A673 (cell line): ENCODE measurements at regions not wholly inside any gene's neighbourhood (a gene's known extent, or its start where the extent isn't known, plus 50 kb on each side); places are given as distances from the start of the nearest gene placed in this dataset.

ENCODE experiments used
- BruUV-seq: library from RNA; stranded (reverse); fragments of 400-500 nt; replicated peaks from 2 replicates; lab custom pipeline; 2021; lab: Mats Ljungman, UMichigan
- CTCF ChIA-PET: fragments of 300-600 bp; sonication (Branson Sonifier 250); formaldehyde crosslinking; loops from one replicate; lab custom pipeline; 2022; ENCODE audit warnings: antibody characterized with exemption; lab: Charles Lee
- POLR2A ChIA-PET: fragments of 300-600 bp; sonication (Branson Sonifier 250); formaldehyde crosslinking; loops from one replicate; lab custom pipeline; 2022; ENCODE audit warnings: antibody characterized with exemption; ENCODE audit not compliant: low non-redundant PET; lab: Charles Lee
- DNase-seq: peaks from one replicate; pipeline ENCODE4 v3.0.0-alpha.2; 2015; ENCODE audit warnings: low spot score
- H3K27ac ChIP-seq: fragments of 200-600 bp; sonication (generic); 2 replicates; pipeline ENCODE4 v1.5.1; 2016; ENCODE audit warnings: mixed run types, low read depth, mild to moderate bottlenecking, mixed read lengths, antibody characterized with exemption, low read length; ENCODE audit not compliant: poor library complexity, severe bottlenecking
- H3K27me3 ChIP-seq: fragments of 200-600 bp; sonication (generic); replicated peaks from 2 replicates; pipeline ENCODE4 v1.6.1; 2017; ENCODE audit warnings: mixed run types, low read depth, mild to moderate bottlenecking, mixed read lengths, antibody characterized with exemption, low read length; ENCODE audit not compliant: insufficient read depth, poor library complexity
- H3K36me3 ChIP-seq: fragments of 200-600 bp; sonication (generic); 2 replicates; pipeline ENCODE4 v1.6.1; 2016; ENCODE audit warnings: mixed run types, mild to moderate bottlenecking, mixed read lengths, antibody characterized with exemption, low read length; ENCODE audit not compliant: insufficient read depth, poor library complexity, severe bottlenecking
- H3K4me1 ChIP-seq: fragments of 200-600 bp; sonication (generic); 2 replicates; pipeline ENCODE4 v1.6.1; 2017; ENCODE audit warnings: mixed run types, mild to moderate bottlenecking, mixed read lengths, antibody characterized with exemption, low read length; ENCODE audit not compliant: insufficient read depth, poor library complexity, severe bottlenecking
- H3K4me3 ChIP-seq: fragments of 200-600 bp; sonication (generic); 2 replicates; pipeline ENCODE4 v1.5.1; 2016; ENCODE audit warnings: low read depth, mixed run types, mild to moderate bottlenecking, mixed read lengths, low read length; ENCODE audit not compliant: poor library complexity, severe bottlenecking
- H3K9me3 ChIP-seq: fragments of 200-600 bp; sonication (generic); 2 replicates; pipeline ENCODE4 v1.6.1; 2016; ENCODE audit warnings: mixed run types, low read depth, mild to moderate bottlenecking, mixed read lengths, antibody characterized with exemption, low read length; ENCODE audit not compliant: poor library complexity, severe bottlenecking
- EZH2 ChIP-seq: fragments of 200-600 bp; sonication (generic); IDR thresholded peaks from 2 replicates; pipeline ENCODE4 v1.6.1; 2017; ENCODE audit warnings: borderline replicate concordance, low read depth, mild to moderate bottlenecking, mixed read lengths, antibody characterized with exemption, low read length; ENCODE audit not compliant: poor library complexity, severe bottlenecking
- intact Hi-C: fragments of 100-400 bp; cut with micrococcal nuclease; formaldehyde crosslinking; loops from one replicate; pipeline ENCODE4 v1.10.0; 2022; ENCODE audit not compliant: unreplicated experiment
- TF ChIP-seq, protein P1 (sequence below): fragments of 300-800, 200-600 bp; sonication (generic); conservative IDR thresholded peaks from 2 replicates; pipeline ENCODE4 v1.5.1; 2017; ENCODE audit warnings: low read depth, mild to moderate bottlenecking, antibody characterized with exemption, low read length, moderate library complexity, mixed read lengths

GRCh38 chr4:137609718-137610430 is 77.6 kb upstream of the PCDH18 start:
- Histone ChIP-seq H3K4me1 (peaks cover 8% of the 10 kb centered on the region), H3K27me3 (no peaks in the 10 kb centered on the region), H3K4me3 (peak overlapping the region; percentile 3), H3K27ac (peak overlapping the region; percentile 44), H3K9me3 (no peaks in the 10 kb centered on the region), H3K36me3 (no peaks in the 10 kb centered on the region)
- ChIA-PET CTCF (interaction anchor here (0.6 kb wide), 1 partner anchor 120 kb away, joined by 3 read pairs; no protein-coding TSS in a partner anchor), POLR2A (no interaction called here)
- peak; percentile 79 for DNase-seq
- TF ChIP-seq EZH2 = no peak
- TF ChIP-seq, protein P1, sequence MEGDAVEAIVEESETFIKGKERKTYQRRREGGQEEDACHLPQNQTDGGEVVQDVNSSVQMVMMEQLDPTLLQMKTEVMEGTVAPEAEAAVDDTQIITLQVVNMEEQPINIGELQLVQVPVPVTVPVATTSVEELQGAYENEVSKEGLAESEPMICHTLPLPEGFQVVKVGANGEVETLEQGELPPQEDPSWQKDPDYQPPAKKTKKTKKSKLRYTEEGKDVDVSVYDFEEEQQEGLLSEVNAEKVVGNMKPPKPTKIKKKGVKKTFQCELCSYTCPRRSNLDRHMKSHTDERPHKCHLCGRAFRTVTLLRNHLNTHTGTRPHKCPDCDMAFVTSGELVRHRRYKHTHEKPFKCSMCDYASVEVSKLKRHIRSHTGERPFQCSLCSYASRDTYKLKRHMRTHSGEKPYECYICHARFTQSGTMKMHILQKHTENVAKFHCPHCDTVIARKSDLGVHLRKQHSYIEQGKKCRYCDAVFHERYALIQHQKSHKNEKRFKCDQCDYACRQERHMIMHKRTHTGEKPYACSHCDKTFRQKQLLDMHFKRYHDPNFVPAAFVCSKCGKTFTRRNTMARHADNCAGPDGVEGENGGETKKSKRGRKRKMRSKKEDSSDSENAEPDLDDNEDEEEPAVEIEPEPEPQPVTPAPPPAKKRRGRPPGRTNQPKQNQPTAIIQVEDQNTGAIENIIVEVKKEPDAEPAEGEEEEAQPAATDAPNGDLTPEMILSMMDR = no peak
- intact Hi-C loops = no loop called here
- no TSS peak for BruUV-seq

DNA sequence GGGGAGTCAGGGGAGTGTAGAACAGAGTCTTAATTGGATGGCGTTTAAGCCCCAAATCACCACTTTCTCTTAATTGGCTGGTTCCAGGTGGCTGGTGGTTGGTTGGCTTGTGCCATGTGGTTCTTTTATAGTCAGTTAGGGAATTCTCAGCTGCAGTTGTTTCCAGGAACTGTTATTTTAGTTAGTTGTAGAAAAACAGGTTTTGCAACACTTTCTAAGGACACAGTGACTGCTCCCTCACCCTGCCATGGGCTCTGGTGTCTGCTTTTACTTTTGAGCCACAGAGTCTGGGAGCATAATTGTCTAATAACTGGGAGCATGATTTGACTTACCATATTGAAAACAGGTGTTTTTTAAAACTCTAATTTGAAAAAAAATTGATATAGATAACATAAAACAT is 75.8 kb upstream of the PCDH18 start:
- ChIA-PET POLR2A (no interaction called here), CTCF (no interaction called here)
- peaks cover 8% of the 10 kb centered on the region for H3K4me1 ChIP-seq
- intact Hi-C loops = no loop called here
- H3K9me3 ChIP-seq = no peaks in the 10 kb centered on the region
- no peaks in the 10 kb centered on the region for H3K36me3 ChIP-seq
- BruUV-seq = no TSS peak
- no peak overlapping the region for H3K4me3 ChIP-seq
- DNase-seq = no peak
- no peaks in the 10 kb centered on the region for H3K27me3 ChIP-seq
- H3K27ac ChIP-seq = no peak overlapping the region
- TF ChIP-seq, protein P1 = no peak
- TF ChIP-seq EZH2 = no peak

DNA sequence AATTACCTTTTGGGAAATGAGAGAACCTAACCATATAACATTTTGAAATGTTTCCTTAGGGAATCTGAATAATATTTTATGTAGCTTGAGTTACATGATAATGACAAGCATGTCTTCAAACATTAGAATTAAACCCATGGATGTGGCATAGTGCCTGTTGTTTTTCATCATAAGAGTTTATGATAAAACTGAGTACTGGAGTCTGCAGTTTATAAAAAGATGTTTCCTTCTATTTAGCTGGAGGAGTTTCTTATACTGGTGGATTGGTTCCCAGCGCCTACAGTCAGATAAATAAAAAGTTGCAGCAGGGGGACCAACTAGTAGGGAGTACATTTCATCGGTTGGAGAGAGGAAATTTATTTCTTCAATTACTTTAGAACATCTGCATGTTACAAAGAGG is 70.1 kb upstream of the PCDH18 start:
- Histone ChIP-seq H3K4me1 (peaks cover 19% of the 10 kb centered on the region), H3K9me3 (no peaks in the 10 kb centered on the region), H3K27me3 (no peaks in the 10 kb centered on the region), H3K4me3 (no peak overlapping the region), H3K27ac (no peak overlapping the region), H3K36me3 (no peaks in the 10 kb centered on the region)
- POLR2A ChIA-PET = no interaction called here
- BruUV-seq = no TSS peak
- TF ChIP-seq, protein P1 = no peak
- TF ChIP-seq EZH2 = no peak
- no peak for DNase-seq
- intact Hi-C loops = no loop called here
- CTCF ChIA-PET = no interaction called here
